ENCODE measurements at regions not wholly inside any gene's neighbourhood (a gene's known extent, or its start where the extent isn't known, plus 50 kb on each side); places are given as distances from the start of the nearest gene placed in this dataset.

DNA sequence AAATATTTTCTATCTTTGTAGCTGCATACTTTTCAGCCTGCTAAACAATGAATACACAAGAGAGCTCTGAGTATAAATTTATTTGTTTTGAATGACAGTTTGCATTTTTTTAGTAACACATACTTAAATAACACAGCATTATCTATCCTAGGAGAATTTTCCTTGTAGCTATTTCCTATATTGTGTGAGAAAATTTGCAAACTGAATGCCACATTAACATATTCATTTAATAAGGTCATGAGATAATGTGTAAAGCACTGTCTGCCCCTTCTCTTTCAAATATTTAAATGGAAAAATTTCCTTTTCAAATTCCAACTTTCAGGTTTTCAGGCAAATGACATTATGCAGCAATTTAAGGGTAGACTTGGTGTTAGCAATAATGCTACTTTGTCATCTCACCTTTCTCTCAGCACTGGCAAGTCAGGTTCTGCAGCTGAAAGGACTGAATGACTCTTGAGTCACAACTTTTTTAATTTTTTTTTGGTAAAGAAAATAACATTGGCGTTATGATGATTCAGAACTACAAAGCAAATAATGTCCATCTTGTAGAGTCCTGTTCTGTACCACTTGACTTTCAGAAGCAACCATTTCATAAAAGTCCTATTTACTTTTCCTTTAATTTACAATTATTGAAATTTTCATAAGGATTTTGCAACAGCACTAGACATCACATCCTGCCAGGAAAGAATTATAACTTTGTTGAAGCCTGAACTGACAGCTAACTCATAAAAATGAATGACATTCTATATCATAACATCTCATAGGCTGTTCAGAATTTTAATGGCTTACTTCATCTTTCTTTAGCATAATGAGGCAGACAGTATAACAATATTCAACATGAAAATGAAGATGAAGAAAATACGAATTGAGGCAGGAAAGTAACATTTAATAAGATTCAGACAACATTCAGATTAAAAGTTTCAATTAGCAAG is 681.6 kb upstream of the SEMA6D start:
- DNase-seq (no peak), FAIRE-seq (no peak)
- no peaks in the 10 kb centered on the region for H3K4me1 ChIP-seq (ENCODE audit: control insufficient read depth in 2 of 3, insufficient read depth in 2 of 3, low read depth in 1 of 3, low read length in 3 of 3)
- no peak overlapping the region for H3K4me3 ChIP-seq (ENCODE audit: low read length in 3 of 3)
- H3K27ac ChIP-seq (ENCODE audit: low read depth in 2 of 2, low read length in 2 of 2): no peak overlapping the region
- no peak for TF ChIP-seq CTCF (IDR thresholded peaks at IDR 0.05; ENCODE audit: borderline replicate concordance, extremely low read depth, insufficient read depth)
- intact Hi-C loops (cut with DNase I): no loop called here
- no peaks in the 10 kb centered on the region for H3K36me3 ChIP-seq (ENCODE audit: control insufficient read depth in 2 of 3, insufficient read depth in 3 of 3, low read length in 3 of 3)
- H3K27me3 ChIP-seq (ENCODE audit: control insufficient read depth, insufficient read depth, low read length): no peaks in the 10 kb centered on the region
- H3K9me3 ChIP-seq (ENCODE audit: control insufficient read depth in 2 of 3, insufficient read depth in 1 of 3, low read length in 3 of 3): no peaks in the 10 kb centered on the region
- no peak overlapping the region for H3K9ac ChIP-seq (ENCODE audit: low read length in 3 of 3)

DNA sequence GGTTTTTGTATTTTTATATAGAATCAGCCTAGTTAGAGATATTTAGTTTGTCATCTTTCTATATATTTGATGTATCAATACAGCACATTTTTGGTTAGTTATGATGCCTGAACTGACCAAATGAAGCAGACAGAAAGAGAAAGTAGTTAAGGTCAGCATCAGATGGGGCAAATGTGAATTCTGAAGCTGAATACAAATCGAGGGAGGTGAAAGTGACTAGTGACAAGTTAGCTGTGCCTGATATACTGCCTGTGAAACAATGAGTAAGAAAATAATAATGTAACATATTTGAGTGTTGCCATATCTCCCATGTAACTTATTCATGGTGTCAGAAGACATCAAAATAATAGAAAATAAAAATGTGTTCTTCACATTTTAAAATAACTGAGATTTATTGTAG is 680.3 kb upstream of the SEMA6D start:
- no peaks in the 10 kb centered on the region for H3K4me1 ChIP-seq (ENCODE audit: control insufficient read depth in 2 of 3, insufficient read depth in 2 of 3, low read depth in 1 of 3, low read length in 3 of 3)
- no peak for DNase-seq
- no peaks in the 10 kb centered on the region for H3K9me3 ChIP-seq (ENCODE audit: control insufficient read depth in 2 of 3, insufficient read depth in 1 of 3, low read length in 3 of 3)
- no peaks in the 10 kb centered on the region for H3K27me3 ChIP-seq (ENCODE audit: control insufficient read depth, insufficient read depth, low read length)
- intact Hi-C loops (cut with DNase I): no loop called here
- H3K36me3 ChIP-seq (ENCODE audit: control insufficient read depth in 2 of 3, insufficient read depth in 3 of 3, low read length in 3 of 3): no peaks in the 10 kb centered on the region
- no peak overlapping the region for H3K9ac ChIP-seq (ENCODE audit: low read length in 3 of 3)
- H3K4me3 ChIP-seq (ENCODE audit: low read length in 3 of 3): no peak overlapping the region
- no peak for TF ChIP-seq CTCF (IDR thresholded peaks at IDR 0.05; ENCODE audit: borderline replicate concordance, extremely low read depth, insufficient read depth)
- FAIRE-seq: no peak
- no peak overlapping the region for H3K27ac ChIP-seq (ENCODE audit: low read depth in 2 of 2, low read length in 2 of 2)

DNA sequence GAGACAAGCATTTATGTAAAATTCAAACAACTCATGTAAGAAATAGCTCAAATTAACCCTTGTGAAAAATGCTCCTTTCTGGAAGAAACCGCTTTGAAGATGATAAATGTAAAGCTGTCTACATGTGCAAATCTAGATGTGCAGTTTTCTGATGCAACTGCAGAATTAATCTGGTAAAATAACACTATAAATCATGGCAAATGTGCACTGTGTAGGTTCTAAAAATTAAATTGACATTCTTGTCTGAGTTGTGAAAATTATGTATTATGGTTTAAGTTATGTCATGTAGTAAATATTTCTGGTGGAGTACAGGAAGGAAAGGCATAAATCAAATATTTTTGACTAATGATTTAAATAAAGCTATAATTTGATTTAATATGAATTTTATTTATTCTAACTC is 678.1 kb upstream of the SEMA6D start:
- H3K9me3 ChIP-seq (ENCODE audit: control insufficient read depth in 2 of 3, insufficient read depth in 1 of 3, low read length in 3 of 3): no peaks in the 10 kb centered on the region
- DNase-seq (no peak), FAIRE-seq (no peak)
- no peaks in the 10 kb centered on the region for H3K36me3 ChIP-seq (ENCODE audit: control insufficient read depth in 2 of 3, insufficient read depth in 3 of 3, low read length in 3 of 3)
- no peak overlapping the region for H3K27ac ChIP-seq (ENCODE audit: low read depth in 2 of 2, low read length in 2 of 2)
- TF ChIP-seq CTCF (IDR thresholded peaks at IDR 0.05; ENCODE audit: borderline replicate concordance, extremely low read depth, insufficient read depth): no peak
- H3K4me1 ChIP-seq (ENCODE audit: control insufficient read depth in 2 of 3, insufficient read depth in 2 of 3, low read depth in 1 of 3, low read length in 3 of 3): no peaks in the 10 kb centered on the region
- intact Hi-C loops (cut with DNase I): no loop called here
- H3K27me3 ChIP-seq (ENCODE audit: control insufficient read depth, insufficient read depth, low read length): no peaks in the 10 kb centered on the region
- no peak overlapping the region for H3K4me3 ChIP-seq (ENCODE audit: low read length in 3 of 3)
- H3K9ac ChIP-seq (ENCODE audit: low read length in 3 of 3): no peak overlapping the region
